Prostate gland (tissue), 2 donors: ENCODE measurements at regions not wholly inside any gene's neighbourhood (a gene's known extent, or its start where the extent isn't known, plus 50 kb on each side); places are given as distances from the start of the nearest gene placed in this dataset.

Source experiments
- CTCF ChIP-seq, 4 experiments: fragments of 200-600 bp in 2 of 4; fragments of 450-650 bp in 2 of 4; sonication (generic) in 2 of 4; IDR thresholded peaks; 1 replicate in 3 of 4; 2 replicates in 1 of 4; pipeline ENCODE4 v1.5.1; 2016 to 2019; ENCODE audit warnings: antibody characterized with exemption in 4 of 4, mild to moderate bottlenecking in 2 of 4, moderate library complexity in 2 of 4
- POLR2A ChIP-seq: fragments of 450-650 bp; IDR thresholded peaks from one replicate; pipeline ENCODE4 v1.6.1; 2016; ENCODE audit warnings: antibody characterized with exemption, mild to moderate bottlenecking

- TF ChIP-seq CTCF (IDR thresholded peaks at IDR 0.05) (no peak), POLR2A (no peak)
Measured at GRCh38 chr6:12459945-12460661, 169.9 kb downstream of the EDN1 start.
